Loucy (cell line): ENCODE measurements at regions not wholly inside any gene's neighbourhood (a gene's known extent, or its start where the extent isn't known, plus 50 kb on each side); places are given as distances from the start of the nearest gene placed in this dataset.

Source experiments
- H2AFZ ChIP-seq: fragments of 200-600 bp; sonication (generic); 2 replicates; pipeline ENCODE4 v1.6.0; 2016; ENCODE audit warnings: antibody characterized with exemption, mild to moderate bottlenecking, low read length, moderate library complexity
- H3F3A ChIP-seq: fragments of 200-600 bp; 2 replicates; pipeline ENCODE4 v1.6.0; 2016; ENCODE audit warnings: antibody characterized with exemption, low read depth, mild to moderate bottlenecking
- H3K27me3 ChIP-seq: fragments of 200-600 bp; sonication (generic); 2 replicates; pipeline ENCODE4 v1.6.1; 2014; ENCODE audit warnings: low read length, mild to moderate bottlenecking; ENCODE audit not compliant: insufficient read depth, poor library complexity, severe bottlenecking
- H3K36me3 ChIP-seq: fragments of 200-600 bp; sonication (generic); 2 replicates; pipeline ENCODE4 v1.6.1; 2016; ENCODE audit warnings: low read length; ENCODE audit not compliant: insufficient read depth
- H3K4me1 ChIP-seq: fragments of 200-600 bp; sonication (generic); 2 replicates; pipeline ENCODE4 v1.5.1; 2014; ENCODE audit warnings: low read length, mild to moderate bottlenecking; ENCODE audit not compliant: insufficient read depth, poor library complexity, severe bottlenecking
- H3K4me2 ChIP-seq: fragments of 200-600 bp; sonication (generic); 2 replicates; pipeline ENCODE4 v1.6.0; 2014; ENCODE audit warnings: antibody characterized with exemption, low read length, low read depth, mild to moderate bottlenecking; ENCODE audit not compliant: poor library complexity, severe bottlenecking
- H3K4me3 ChIP-seq: fragments of 200-600 bp; sonication (generic); 2 replicates; pipeline ENCODE4 v1.5.1; 2014; ENCODE audit warnings: low read length, mild to moderate bottlenecking, mixed read lengths; ENCODE audit not compliant: poor library complexity, severe bottlenecking
- H3K79me2 ChIP-seq: fragments of 200-600 bp; sonication (generic); 2 replicates; pipeline ENCODE4 v1.6.1; 2014; ENCODE audit warnings: low read length; ENCODE audit not compliant: insufficient read depth
- H3K9ac ChIP-seq: fragments of 200-600 bp; sonication (generic); 2 replicates; pipeline ENCODE4 v1.6.0; 2014; ENCODE audit warnings: mild to moderate bottlenecking, low read depth, low read length, moderate library complexity; ENCODE audit not compliant: poor library complexity, severe bottlenecking
- H3K9me2 ChIP-seq: fragments of 200-600 bp; sonication (generic); replicated peaks from 2 replicates; pipeline ENCODE4 v1.6.1; 2016; ENCODE audit warnings: low read depth, low read length, mixed read lengths
- H3K9me3 ChIP-seq: fragments of 200-600 bp; sonication (generic); 2 replicates; pipeline ENCODE4 v1.6.1; 2014; ENCODE audit warnings: mild to moderate bottlenecking, antibody characterized with exemption, low read length, low read depth; ENCODE audit not compliant: insufficient read depth
- H4K20me1 ChIP-seq: fragments of 200-600 bp; sonication (generic); 2 replicates; pipeline ENCODE4 v1.6.0; 2014; ENCODE audit warnings: antibody characterized with exemption, low read length, mild to moderate bottlenecking; ENCODE audit not compliant: insufficient read depth, poor library complexity, severe bottlenecking
- CTCF ChIP-seq: fragments of 200-600 bp; sonication (generic); conservative IDR thresholded peaks from 2 replicates; pipeline ENCODE4 v1.5.1; 2014; ENCODE audit warnings: mild to moderate bottlenecking, antibody characterized with exemption, low read length
- EZH2phosphoT487 ChIP-seq: fragments of 200-600 bp; IDR thresholded peaks from 2 replicates; pipeline ENCODE4 v1.6.1; 2018; ENCODE audit warnings: antibody characterized with exemption, mild to moderate bottlenecking, moderate library complexity, borderline replicate concordance

GRCh38 chr7:110010359-110010758 is 1080.6 kb upstream of the LRRN3 start:
- no peak overlapping the region for H3K4me2 ChIP-seq

GRCh38 chr7:110017405-110017804 is 1073.5 kb upstream of the LRRN3 start:
- no peak overlapping the region for H3K4me3 ChIP-seq
- no peak for TF ChIP-seq CTCF
- no peak for TF ChIP-seq EZH2phosphoT487
- no peaks in the 10 kb centered on the region for H3K27me3 ChIP-seq
- H2AFZ ChIP-seq: no peak overlapping the region
- no peaks in the 10 kb centered on the region for H3K36me3 ChIP-seq
- H3K9ac ChIP-seq: no peak overlapping the region
- no peaks in the 10 kb centered on the region for H3K79me2 ChIP-seq
- no peaks in the 10 kb centered on the region for H3K9me3 ChIP-seq
- no peaks in the 10 kb centered on the region for H3F3A ChIP-seq
- no peaks in the 10 kb centered on the region for H3K4me1 ChIP-seq
- H3K4me2 ChIP-seq: no peak overlapping the region
- H4K20me1 ChIP-seq: no peaks in the 10 kb centered on the region
- no peaks in the 10 kb centered on the region for H3K9me2 ChIP-seq

More at GRCh38 chr7:110010359-110010758, 1080.6 kb upstream of the LRRN3 start:
- Histone ChIP-seq H3K27me3 (no peaks in the 10 kb centered on the region), H3K4me1 (no peaks in the 10 kb centered on the region), H2AFZ (no peak overlapping the region), H3F3A (no peaks in the 10 kb centered on the region), H4K20me1 (no peaks in the 10 kb centered on the region), H3K9ac (no peak overlapping the region), H3K36me3 (no peaks in the 10 kb centered on the region), H3K9me2 (no peaks in the 10 kb centered on the region), H3K9me3 (no peaks in the 10 kb centered on the region), H3K4me3 (no peak overlapping the region), H3K79me2 (no peaks in the 10 kb centered on the region)
- no peak for TF ChIP-seq EZH2phosphoT487
- TF ChIP-seq CTCF: no peak

DNA sequence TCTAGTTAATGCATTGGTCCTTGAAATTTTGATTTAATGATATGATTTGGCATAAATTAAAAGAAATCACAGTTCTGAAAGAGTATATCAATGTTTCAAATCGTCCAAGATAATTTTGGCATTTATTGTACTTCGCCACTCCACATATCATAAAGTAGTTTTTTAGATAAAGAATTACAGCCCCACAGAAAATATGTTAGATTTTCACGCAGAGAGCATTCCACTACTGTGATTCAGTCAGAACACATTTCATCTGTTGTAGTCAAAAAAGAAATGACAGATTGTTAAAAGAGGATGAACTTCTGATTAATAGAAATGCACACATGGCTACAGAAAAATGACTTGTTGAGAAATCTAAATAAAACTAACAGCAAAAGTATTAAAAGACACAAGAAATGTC is 1063.5 kb upstream of the LRRN3 start:
- H3K4me2 ChIP-seq: no peak overlapping the region
- H3K9me3 ChIP-seq: no peaks in the 10 kb centered on the region
- H3K27me3 ChIP-seq: no peaks in the 10 kb centered on the region
- H3K36me3 ChIP-seq: no peaks in the 10 kb centered on the region
- no peaks in the 10 kb centered on the region for H3K4me1 ChIP-seq
- no peaks in the 10 kb centered on the region for H3K9me2 ChIP-seq
- H4K20me1 ChIP-seq: no peaks in the 10 kb centered on the region
- no peak overlapping the region for H3K4me3 ChIP-seq
- H2AFZ ChIP-seq: no peak overlapping the region
- no peaks in the 10 kb centered on the region for H3F3A ChIP-seq
- no peaks in the 10 kb centered on the region for H3K79me2 ChIP-seq
- H3K9ac ChIP-seq: no peak overlapping the region
- TF ChIP-seq EZH2phosphoT487 (no peak), CTCF (no peak)
